Kidney epithelial cell (primary cell): ENCODE measurements at regions not wholly inside any gene's neighbourhood (a gene's known extent, or its start where the extent isn't known, plus 50 kb on each side); places are given as distances from the start of the nearest gene placed in this dataset.

ENCODE experiments used
- DNase-seq: peaks from one replicate; pipeline ENCODE4 v3.0.0-alpha.2; 2010; ENCODE audit warnings: low read depth
- H3K27me3 ChIP-seq: 2 replicates; pipeline ENCODE4 v1.6.0; 2011; ENCODE audit warnings: low read length; ENCODE audit not compliant: control insufficient read depth, insufficient read depth
- H3K36me3 ChIP-seq: 2 replicates; pipeline ENCODE4 v1.5.1; 2011; ENCODE audit warnings: low read length; ENCODE audit not compliant: control insufficient read depth, insufficient read depth
- H3K4me3 ChIP-seq: 2 replicates; pipeline ENCODE4 v1.5.1; 2011; ENCODE audit warnings: low read depth, mild to moderate bottlenecking, control low read depth, low read length
- TF ChIP-seq, protein P1 (sequence below): IDR thresholded peaks from 2 replicates; pipeline ENCODE4 v1.5.1; 2011; ENCODE audit warnings: mild to moderate bottlenecking, moderate library complexity, low read length, control low read depth, inconsistent platforms; ENCODE audit not compliant: insufficient read depth, poor library complexity, severe bottlenecking

DNA sequence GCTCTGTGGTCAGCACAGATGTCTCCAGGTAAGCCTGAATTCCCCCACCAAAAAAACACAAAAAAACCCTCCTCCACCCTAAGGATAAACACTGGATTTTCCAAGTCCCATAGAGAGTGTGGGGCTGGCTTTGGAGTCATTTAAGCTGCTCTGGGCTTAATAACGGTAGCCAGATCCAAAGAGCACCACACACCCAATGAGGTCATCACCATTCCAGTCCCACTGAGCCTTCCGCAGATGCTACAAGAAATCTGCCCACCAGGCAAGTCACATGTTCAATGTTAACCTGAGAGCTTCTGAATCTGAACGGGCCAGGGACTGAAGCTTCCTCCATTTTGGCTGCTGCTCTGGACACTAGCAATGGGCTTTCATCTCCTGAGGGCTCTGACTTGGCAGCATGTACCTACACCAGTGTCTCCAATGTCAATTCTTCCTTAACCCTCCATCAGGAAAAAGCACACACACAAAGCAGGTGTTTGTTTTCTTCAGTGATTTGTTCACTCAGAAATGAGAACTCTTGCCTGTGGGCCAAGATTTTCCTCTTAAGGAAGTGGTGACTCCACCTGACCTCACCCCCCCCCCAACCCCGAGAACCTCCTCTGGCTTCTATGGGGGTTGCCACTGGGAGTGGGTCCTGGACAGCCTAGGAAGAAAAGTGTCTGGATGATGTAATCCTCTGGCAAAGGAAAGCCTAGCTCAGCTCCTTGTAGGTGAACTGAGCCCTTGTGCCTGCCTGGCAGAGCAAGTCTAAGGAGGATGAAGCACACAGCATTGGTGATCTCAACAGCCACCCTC, 220.1 kb downstream of the FOXL1 start:
- DNase-seq = peak; percentile 56
- Histone ChIP-seq H3K4me3 (no peak overlapping the region), H3K36me3 (no peaks in the 10 kb centered on the region), H3K27me3 (no peaks in the 10 kb centered on the region)
- TF ChIP-seq, protein P1, sequence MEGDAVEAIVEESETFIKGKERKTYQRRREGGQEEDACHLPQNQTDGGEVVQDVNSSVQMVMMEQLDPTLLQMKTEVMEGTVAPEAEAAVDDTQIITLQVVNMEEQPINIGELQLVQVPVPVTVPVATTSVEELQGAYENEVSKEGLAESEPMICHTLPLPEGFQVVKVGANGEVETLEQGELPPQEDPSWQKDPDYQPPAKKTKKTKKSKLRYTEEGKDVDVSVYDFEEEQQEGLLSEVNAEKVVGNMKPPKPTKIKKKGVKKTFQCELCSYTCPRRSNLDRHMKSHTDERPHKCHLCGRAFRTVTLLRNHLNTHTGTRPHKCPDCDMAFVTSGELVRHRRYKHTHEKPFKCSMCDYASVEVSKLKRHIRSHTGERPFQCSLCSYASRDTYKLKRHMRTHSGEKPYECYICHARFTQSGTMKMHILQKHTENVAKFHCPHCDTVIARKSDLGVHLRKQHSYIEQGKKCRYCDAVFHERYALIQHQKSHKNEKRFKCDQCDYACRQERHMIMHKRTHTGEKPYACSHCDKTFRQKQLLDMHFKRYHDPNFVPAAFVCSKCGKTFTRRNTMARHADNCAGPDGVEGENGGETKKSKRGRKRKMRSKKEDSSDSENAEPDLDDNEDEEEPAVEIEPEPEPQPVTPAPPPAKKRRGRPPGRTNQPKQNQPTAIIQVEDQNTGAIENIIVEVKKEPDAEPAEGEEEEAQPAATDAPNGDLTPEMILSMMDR = no peak

DNA sequence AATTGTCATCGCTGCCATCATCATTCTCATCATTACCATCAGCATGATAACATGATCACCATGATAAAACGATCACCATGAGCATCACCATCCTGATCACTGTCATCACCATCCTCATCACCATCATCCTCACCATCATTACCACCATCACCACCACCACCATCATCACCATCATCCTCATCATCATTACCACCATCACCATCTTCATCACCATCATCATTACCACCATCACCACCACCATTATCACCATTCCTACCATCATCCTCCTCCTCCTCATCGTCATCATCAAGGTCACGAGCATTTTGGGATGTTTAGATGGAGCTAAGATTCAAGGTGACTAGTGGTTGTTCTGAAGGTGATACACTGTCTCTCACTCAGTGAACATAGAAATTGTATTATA, 221.0 kb downstream of the FOXL1 start:
- TF ChIP-seq, protein P1 = no peak
- Histone ChIP-seq H3K27me3 (no peaks in the 10 kb centered on the region), H3K36me3 (no peaks in the 10 kb centered on the region), H3K4me3 (no peak overlapping the region)
- DNase-seq = no peak

DNA sequence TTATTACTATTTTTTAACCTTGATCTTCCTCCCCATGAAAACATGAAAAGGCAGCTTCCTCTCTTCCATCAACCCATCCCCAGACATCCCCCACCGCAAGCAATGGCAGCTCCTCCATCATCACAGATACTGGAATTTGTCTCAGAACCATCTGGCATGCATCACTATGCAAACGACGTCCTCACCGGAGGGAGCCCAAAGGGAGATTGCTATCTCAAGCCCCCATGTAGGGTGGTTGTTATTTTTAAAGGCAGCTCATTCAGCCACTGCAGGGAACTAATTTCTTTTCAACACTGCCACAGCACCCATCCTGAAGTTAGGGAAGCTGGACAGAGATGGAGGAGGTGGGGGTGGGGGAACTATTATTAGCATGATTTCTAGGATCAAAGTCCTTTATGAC, 222.5 kb downstream of the FOXL1 start:
- Histone ChIP-seq H3K27me3 (no peaks in the 10 kb centered on the region), H3K36me3 (no peaks in the 10 kb centered on the region), H3K4me3 (no peak overlapping the region)
- TF ChIP-seq, protein P1 = no peak
- no peak for DNase-seq

DNA sequence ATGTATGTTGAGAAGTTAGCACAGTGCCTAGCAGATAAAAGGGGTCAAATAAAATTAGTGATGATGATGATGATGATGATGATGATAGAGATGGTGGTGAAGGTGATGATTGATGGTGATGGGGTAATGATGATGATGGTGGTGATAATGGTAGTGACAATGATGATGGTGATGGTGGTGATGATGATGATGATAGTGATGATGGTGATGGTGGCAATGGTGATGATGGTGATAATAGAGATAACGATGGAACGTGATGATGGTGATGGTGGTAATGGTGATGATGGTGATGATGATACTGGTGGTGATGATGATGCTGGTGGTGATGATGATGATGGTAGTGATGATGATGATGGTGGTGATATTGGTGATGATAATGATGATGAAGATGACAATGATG, 223.7 kb downstream of the FOXL1 start:
- Histone ChIP-seq H3K4me3 (no peak overlapping the region), H3K36me3 (no peaks in the 10 kb centered on the region), H3K27me3 (no peaks in the 10 kb centered on the region)
- DNase-seq = no peak
- TF ChIP-seq, protein P1 = no peak

DNA sequence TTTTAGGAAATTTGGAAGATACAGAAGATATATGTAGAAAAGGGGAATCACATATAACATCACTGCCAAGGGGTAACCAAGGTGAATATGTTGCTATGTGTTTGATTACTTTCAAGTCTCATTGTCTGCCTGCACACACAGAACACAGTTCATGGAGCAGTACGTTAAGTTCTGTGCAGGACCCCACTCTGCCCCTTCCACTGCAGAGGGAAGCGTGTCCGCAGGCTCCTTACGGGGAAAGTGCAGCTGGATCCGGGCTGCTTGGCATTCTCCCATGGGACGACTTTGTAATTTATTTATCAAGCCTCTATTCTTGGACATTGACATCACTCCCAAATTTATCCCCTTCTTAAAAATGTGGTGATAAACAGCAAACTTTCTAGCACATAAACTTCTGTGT, 226.8 kb downstream of the FOXL1 start:
- TF ChIP-seq, protein P1 = no peak
- Histone ChIP-seq H3K4me3 (no peak overlapping the region), H3K27me3 (no peaks in the 10 kb centered on the region), H3K36me3 (no peaks in the 10 kb centered on the region)
- DNase-seq = no peak
